Activated CD8-positive, alpha-beta memory T cell treated with anti-CD3 and anti-CD28 coated beads for 36 hours (primary cell): ENCODE measurements at regions not wholly inside any gene's neighbourhood (a gene's known extent, or its start where the extent isn't known, plus 50 kb on each side); places are given as distances from the start of the nearest gene placed in this dataset.

Source experiments
- CTCF ChIA-PET: fragments of 350-600 bp; sonication (Branson Sonifier 250); formaldehyde crosslinking; loops from one replicate; lab custom pipeline; 2021; ENCODE audit warnings: antibody characterized with exemption; lab: Charles Lee
- POLR2A ChIA-PET: fragments of 350-600 bp; sonication (Branson Sonifier 250); formaldehyde crosslinking; loops from one replicate; lab custom pipeline; 2021; ENCODE audit warnings: antibody characterized with exemption; lab: Charles Lee

DNA sequence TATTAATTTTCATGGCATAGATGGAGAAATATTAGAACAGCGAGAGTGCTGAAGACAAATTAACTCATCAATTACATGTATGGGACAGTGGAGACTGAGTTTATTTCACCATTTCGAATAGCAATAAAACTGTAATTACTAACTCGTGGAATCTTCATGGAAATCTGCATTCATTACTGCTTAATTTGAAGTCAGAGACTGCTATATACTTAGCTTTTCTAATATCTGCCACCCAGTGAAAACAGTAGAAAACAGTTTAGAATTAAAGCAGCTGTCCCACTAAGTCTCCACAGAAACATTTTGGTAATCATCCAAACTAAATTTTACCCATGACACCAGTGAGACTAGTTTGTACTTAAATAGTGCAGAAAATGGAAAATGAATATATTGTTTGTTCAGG is 56.8 kb downstream of the IZUMO3 start:
- POLR2A ChIA-PET, result no interaction called here
- CTCF ChIA-PET, result no interaction called here

DNA sequence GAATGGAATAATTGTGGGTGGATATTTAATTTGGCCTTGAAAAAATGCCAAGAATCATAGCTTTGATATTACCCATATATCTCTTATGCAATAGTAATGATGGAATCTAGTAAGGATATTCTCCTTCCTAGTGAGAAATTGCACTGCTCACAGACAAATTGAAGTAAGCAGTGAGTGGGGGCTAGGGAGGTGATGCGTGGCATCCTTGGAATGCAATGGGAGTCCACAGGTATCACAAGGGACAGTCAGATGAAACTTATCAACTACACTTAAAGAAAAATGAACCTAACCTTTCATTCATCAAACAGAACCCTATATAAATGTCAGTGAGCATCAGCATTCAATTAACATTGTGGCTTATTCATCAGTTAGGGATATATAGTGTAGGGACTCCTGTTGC is 57.8 kb downstream of the IZUMO3 start:
- POLR2A ChIA-PET, result no interaction called here
- CTCF ChIA-PET, result no interaction called here

DNA sequence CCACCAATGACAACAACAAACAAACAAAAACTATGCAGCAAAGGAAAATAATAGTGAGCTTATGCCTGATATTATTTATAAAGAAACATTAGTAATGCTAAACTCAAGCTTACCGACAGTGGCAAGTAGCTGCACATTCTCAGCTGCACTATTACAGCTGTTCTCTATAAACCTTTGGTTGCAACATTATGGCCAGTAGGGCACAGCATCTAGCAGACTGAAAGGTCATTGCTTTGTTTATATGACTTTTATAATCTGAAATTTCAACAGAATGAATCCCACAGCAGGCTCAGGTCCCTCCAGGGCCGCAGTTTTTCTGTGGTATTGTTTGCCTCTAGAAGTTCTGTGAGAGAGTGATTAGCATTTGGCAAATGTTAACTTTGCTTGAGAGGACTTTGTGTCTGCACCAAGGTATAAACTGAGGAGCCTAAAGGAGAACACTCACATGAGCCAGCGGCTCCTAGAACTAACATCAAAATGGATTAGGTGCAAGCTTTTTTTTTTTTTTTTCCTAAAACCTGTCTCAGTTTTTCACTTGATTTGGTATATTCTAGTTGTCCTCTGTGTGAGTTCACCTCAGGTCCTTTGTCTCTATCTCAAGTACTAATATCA is 58.3 kb downstream of the IZUMO3 start:
- ChIA-PET CTCF (no interaction called here), POLR2A (no interaction called here)

DNA sequence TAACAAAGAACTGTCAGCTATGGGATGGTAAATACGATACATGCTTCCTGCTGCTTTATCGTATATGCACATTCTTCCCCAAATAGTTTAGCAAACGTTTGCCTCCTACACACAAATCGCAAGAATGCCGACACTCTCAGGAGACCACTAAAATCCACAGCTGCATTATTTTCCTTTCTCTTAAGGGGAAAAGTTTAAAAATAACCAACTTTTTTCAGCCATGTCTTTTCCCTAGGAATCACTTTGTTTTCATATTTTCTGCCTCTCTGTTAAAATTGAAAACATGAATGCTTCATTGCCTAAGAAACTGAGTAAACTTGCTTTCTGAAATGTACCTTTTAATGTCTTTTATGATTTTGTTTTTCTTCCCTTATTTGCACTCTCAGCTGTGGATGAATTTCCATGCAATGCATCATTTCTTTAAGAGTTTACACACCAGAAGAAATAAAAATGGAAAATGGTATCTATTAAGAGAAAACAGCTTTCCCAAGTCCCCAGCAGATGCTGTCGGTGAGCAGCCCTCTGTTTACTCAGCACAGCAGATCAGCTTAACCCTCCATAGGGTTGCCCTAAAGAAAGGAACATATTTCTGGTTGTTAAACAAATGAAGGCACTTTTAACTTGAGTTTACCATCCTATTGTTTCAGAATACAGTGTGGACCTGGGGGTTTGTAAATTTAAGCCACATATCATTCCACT is 66.2 kb downstream of the IZUMO3 start:
- POLR2A ChIA-PET, result no interaction called here
- CTCF ChIA-PET, result no interaction called here

DNA sequence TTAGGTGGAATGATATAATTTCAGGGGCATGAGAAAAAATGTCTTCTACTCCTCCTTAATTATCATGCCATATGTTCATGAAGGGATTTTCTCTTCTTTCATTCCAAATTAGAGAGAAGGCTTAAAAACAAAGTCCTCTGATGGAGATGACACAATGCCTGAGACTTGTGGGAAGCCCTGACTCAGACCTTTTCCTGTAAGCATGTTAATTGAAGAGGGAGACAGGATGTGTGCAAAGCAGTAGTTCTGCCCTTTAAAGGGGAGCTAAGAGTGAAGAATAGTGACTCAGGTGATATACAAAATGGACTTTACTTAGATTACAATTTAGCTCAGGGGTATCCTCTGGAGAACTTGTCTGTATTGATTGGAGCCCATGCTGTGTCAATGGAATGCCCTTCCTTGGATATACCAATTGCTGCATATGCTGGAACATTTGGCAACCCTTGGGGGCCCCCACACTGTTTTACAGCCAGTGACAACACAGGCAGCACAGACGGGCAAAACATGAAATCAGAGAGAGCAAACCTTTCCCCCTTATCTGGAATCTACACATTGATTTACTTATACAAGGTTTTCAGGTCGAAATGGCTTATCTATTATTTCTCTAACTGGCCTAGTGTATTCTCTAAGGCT is 81.3 kb downstream of the IZUMO3 start:
- CTCF ChIA-PET, result no interaction called here
- POLR2A ChIA-PET, result no interaction called here

DNA sequence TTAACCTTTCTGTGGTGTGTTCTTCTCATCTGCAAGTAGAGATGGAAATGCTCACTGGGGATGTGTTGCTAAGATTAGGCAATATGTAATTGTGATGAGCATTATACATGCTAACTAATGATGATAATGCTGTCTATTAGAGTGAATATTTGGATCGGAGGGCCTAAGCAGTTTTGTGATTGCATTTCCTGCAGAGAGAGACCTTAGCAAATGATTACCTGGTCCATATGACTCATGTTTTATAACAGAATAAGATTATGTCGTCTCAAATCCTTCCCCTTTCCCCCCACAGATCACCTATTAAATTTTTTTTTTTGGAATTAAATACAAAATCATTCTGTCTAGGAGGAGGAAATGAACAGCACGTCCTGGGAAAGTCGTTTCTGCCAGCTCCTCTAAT is 82.7 kb downstream of the IZUMO3 start:
- ChIA-PET CTCF (no interaction called here), POLR2A (no interaction called here)

DNA sequence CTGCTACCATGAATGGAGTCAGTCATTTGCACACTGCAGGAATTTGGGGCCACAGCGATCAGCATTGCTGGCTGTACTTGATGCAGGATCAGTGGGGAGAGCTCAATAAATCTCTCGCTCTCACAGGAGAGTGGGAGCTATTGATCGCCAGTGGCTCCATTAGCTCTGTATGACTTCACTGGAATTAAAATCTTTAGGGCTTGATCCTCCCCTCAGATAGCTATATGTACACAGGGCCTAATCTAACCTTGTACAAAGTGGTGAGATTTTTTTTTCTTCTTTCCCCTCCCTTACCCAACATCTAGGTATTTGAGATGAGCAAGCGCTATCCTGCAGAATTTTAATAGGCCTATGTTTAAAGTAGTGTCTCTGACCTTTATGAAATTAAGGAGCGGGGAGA is 84.9 kb downstream of the IZUMO3 start:
- ChIA-PET CTCF (no interaction called here), POLR2A (no interaction called here)

DNA sequence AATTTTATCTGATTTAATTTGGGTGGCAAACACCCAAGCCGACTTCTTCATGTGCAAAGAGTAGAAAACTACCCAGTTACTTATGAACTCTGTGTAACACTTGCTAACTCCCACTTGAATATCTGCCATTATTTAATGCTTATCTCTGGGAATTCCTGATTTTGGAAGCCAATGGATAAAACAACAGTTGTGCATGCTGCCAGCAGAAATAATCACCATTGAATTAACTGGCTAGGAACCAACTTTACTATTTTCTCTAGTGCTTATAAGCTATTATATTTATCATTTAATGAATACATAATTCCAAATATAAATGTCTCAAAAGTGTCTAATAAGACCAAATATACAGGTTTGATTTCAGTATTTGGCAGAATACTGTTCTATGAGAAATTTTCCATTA is 85.7 kb downstream of the IZUMO3 start:
- ChIA-PET CTCF (no interaction called here), POLR2A (no interaction called here)

DNA sequence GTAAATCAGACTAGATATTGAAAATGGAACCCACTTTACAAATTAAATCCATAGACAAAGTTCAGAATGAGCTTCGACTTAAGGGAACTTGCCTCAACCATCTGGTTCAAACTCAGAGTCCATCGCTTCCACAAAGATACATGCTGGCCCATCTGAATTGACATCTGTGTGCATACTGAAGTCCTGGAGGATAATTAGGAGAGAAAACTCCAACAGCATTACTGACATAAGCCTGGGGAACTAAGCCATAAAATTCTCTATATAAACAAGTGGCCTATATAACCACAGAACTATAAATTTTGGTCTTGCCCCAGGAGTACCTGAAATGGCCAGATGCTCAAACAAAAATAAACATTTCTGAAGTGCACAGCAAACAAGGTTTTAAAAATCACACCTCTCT is 94.4 kb downstream of the IZUMO3 start:
- POLR2A ChIA-PET, result no interaction called here
- CTCF ChIA-PET, result no interaction called here

DNA sequence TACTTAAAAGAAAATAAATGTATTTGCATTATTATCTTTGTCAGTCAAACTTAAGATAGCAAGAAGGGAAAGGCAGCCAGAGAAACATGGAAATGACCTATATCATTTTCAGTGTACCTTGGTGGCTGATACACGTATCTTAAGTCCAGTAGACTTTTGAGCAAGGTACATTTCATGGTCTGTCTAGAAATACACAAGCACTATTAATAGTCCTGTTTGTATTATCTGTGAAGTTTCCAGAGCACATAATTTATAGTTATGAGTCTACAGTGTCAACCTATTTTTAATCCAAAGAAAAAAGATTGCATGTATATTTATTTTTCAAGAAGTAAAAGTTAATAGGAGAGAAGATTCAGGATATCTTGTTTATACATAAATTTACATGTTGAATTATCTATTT is 95.7 kb downstream of the IZUMO3 start:
- POLR2A ChIA-PET, result no interaction called here
- CTCF ChIA-PET, result no interaction called here

DNA sequence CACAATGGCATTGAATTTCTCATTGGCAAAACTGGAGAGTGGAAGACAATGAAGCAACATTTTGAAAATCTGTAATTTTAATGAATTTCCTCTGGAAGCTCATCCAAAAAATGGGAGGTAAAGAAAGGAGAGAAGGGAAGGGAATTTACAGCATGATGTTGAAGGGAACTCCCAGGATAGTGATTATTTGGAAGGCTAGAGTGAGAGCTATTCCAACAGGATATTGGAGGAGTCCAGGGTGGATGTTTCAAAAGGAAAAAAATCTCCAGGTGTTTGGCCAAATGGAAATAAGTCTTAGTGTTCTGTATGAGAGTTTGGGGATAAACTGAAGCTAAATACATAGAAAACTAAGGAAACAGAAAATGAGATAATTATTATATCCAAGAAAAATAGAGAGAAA is 106.2 kb downstream of the IZUMO3 start:
- ChIA-PET POLR2A (no interaction called here), CTCF (no interaction called here)

DNA sequence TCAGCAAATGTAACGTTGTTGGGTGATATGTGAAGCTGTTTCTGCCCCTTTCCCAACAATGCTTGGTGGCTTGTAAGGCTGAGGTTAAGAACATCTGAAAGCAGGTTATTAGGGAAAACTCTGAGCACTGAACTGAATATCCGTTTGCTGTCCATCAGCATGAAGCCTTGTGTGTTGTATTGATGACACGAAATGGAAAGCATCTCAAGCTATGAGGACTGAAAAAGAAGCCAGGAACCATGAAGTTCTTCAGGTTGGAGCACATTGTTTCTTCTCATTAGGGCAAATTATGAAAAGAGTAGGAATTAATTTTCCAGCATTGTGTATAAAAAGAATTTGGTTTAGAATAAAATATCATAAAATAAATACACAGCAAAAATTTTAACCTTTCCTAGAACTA is 106.8 kb downstream of the IZUMO3 start:
- ChIA-PET CTCF (no interaction called here), POLR2A (no interaction called here)

DNA sequence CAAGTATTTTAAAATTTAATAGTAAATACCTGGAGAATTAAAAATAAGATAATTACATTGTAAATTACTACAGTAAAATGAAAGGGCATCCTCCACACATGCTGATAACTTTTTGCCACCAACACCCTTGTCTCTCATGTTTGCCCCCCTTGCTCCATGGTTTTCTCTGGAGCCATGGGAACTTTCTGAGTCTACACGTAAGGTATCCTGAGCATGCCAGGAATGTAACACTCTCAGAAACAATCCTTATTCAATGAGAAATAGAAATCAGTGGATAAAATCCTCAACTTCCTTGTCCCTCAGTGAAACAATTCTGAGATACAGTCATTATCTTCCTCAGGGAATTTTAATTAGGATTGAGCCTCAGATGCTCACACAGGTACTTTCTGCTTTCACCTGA is 108.9 kb downstream of the IZUMO3 start:
- POLR2A ChIA-PET, result no interaction called here

DNA sequence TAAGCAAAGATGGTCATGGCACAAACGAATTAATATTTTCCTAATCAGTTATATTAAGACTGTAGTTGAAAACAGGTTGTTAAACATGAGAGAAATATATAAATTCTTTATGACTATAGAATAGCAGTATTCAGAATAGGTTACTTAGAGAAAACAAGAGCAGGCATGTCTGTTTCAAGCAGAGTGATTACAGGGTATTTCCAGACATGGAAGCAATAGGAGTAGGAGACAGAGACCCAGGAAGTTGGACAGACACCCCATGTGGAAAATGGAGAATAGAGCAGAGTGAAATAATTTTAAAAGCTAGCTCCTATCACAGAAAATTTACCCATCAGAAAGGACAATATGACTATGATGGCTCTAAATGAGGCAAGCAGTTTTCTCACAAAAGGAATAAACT is 111.5 kb downstream of the IZUMO3 start:
- ChIA-PET CTCF (no interaction called here), POLR2A (no interaction called here)

More for the DNA sequence above, 108.9 kb downstream of the IZUMO3 start:
- CTCF ChIA-PET, result no interaction called here

DNA sequence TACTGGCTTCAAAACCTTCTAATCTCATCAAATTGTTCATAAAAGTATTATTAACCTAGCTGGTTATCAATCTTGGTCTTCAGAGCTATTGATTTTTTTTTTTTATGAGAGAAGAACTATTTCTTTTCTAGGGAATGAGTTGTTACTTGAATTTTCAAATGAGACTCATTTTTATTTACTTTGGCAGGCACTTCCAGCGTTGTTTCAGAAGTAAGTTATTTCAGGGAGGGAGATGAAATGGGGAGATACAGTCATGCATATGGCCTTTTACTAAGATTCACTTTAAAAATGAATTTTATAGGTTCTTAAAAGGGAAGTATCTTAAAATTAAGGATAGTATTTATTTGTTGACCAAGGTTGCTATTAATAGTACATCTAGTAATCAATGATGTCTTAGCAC is 129.6 kb downstream of the IZUMO3 start:
- POLR2A ChIA-PET, result no interaction called here
- CTCF ChIA-PET, result no interaction called here

DNA sequence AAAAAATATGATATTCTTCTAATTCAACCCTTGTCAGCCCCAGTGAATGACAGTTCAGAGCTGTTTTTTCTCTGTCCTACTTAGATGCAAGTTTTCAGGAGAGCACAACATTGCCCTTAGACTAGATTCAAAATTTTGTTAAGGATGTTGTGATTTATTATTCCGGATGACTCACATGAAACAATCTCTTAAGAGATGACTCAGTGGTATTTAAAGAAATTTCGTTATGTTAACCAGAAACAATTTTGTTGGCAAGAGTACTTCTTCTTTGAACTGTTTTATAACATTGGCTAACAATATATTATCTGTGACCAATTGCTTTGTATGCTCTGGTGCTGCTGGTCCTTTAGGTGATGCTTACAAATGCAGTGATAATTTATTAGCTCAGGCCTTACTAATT is 132.0 kb downstream of the IZUMO3 start:
- CTCF ChIA-PET, result no interaction called here

DNA sequence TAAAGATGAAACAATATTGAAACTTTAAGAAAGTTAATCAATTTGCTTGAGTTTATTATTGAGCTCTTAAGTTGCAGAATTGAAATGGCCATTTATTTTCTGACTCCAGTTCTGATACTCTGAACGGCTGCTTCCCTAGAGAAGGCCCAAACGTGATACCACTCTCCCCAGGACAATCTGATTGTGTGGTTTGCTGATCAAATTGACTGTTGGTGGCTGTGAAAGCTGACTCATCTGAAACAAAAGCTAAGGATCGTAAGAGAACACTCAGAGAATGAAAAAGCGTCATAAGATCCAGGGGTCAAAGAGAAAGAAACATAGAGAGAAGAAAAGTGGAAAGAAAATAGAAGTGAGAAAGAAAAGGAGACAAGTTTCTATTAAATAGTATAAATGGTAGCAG is 147.2 kb downstream of the IZUMO3 start:
- ChIA-PET POLR2A (no interaction called here), CTCF (no interaction called here)

More for the DNA sequence above, 132.0 kb downstream of the IZUMO3 start:
- POLR2A ChIA-PET, result no interaction called here

DNA sequence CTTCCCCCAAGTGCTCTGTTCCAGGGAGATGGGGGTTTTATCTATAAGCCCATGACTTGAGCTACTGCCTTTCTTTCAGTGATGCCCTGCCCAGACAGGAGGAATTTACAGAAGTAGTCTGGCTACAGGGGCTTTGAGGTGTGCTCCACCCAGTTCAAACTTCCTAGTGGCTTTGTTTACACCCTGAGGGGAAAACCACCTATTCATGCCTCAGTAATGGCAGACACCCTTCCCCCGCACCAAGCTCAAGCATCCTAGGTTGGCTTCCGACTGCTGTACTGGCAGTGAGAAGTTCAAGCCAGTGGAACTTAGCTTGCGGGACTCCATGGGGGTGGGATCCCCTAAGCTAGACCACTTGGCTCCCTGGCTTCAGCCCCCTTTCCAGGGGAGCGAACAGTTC is 154.6 kb downstream of the IZUMO3 start:
- CTCF ChIA-PET, result no interaction called here
- POLR2A ChIA-PET, result no interaction called here

DNA sequence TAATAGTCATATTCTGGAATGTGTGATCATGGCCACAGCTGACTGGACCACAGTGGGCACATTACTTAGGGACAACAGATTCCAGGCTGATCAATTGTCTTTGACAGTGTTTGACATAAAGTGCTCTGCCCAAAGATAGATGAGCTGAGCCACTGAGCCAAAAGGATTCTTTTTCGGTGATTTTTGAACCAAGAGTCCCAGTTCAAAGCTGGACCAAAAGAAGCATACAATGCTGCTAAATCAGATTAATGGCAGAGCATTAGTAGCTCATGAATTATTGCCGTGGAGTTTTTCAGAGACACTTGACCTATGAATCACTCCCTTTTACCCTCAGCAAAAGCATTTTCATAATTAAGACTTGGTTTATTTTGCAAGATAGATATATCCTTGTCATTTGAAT is 160.6 kb downstream of the IZUMO3 start:
- CTCF ChIA-PET, result no interaction called here
- POLR2A ChIA-PET, result no interaction called here

DNA sequence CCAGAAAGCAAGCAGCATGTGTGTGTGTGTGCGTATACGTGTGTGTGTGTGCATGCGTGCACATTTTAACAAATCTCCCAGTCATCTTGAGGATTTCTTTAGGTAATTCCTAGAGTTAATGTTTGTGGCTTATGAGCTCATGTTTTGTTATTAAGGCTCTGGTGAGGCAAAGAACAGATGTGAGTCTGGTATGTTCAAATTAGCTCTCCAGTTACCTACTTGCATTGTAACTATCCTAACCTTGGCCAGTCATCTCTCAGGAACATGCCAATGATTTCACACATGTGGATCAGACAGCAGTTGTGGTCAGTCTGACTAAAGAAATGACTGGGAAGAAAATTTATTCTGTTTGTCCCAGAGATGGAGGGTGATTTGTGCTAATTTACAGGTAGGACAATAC is 163.1 kb downstream of the IZUMO3 start:
- CTCF ChIA-PET, result no interaction called here
- POLR2A ChIA-PET, result no interaction called here

DNA sequence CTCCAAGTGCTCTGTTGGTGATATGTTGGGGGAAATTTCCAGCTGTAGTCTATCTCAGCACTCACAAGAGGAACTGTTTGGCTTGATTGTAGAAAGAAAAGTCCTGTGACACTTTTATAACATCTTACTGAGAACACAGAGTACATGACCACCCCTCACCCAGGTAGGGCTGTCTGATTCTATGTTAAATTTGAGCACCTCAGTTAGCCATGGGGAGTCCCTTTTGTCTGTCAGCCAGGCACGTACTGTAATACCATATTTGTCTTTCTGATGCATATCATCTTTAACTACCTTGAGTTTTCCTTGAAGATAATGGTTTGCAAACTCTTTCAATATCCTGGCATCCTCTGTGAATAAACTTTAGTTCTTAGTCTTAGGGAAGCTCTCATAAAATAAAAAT is 164.5 kb downstream of the IZUMO3 start:
- ChIA-PET POLR2A (no interaction called here), CTCF (no interaction called here)
